ENCODE measurements at regions not wholly inside any gene's neighbourhood (a gene's known extent, or its start where the extent isn't known, plus 50 kb on each side); places are given as distances from the start of the nearest gene placed in this dataset.
"Not testable (repeated sequence)": the region's sequence is repeated elsewhere in the genome, so short reads cannot be mapped to it uniquely, and the experiment has no call there.

DNA sequence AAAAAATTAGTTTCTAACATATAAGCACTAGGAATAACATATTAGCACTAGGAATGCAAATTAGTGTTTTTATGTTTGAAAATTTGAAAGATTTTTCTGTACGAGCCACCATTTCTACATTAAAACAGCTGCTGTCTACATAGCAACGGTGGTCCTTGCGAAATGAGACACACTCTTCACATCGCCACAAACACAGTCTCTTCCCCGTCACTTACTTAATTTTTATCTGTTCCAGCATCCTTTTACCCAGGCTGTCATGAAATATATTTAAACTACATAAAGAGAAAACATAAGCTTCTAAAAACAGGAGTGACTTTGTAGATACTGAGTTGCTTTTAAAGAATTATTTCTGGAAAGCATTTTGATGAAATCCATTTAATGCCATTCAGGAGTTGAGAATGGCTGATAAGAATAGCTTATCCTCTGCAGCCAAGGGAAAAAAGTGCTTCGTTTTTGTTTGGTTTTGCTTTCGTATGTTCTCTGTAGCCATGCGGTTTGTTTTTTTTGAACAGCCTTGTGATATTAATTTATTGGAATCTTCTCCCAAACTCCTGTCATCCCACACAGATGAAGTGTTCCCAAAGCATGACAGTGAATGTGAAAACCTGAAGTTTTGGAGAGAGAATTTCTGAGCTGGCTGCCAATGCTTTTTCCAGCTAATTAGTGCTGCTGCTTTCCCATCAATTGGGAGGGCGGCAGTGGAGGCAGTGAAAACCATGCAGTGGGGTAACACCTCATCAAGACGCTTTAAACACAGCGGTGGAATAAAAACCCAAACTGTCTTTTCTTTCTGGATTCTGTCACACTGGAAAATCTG lies 603.7 kb upstream of the ADARB2 start:
- no peak for DNase-seq (ENCODE audit: low spot score)

DNA sequence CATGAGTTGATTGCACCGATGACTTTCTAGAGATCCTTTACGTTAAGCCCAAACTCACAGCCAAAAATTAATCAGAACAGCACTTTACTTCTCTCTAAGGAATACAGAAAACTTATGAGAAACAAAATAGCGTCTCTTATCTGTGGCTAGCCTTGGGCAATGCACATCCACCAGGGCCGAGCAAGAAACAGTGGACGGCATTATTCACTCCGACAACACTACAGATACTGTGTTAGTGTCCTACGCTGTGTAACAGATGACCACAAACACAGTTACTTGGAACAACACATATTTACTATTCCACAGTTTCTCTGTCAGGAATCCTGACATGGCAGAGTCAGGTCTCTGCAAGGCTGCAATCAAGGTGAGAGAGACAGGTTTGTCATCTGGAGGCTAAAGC lies 598.3 kb upstream of the ADARB2 start:
- DNase-seq (ENCODE audit: low spot score), result no peak

DNA sequence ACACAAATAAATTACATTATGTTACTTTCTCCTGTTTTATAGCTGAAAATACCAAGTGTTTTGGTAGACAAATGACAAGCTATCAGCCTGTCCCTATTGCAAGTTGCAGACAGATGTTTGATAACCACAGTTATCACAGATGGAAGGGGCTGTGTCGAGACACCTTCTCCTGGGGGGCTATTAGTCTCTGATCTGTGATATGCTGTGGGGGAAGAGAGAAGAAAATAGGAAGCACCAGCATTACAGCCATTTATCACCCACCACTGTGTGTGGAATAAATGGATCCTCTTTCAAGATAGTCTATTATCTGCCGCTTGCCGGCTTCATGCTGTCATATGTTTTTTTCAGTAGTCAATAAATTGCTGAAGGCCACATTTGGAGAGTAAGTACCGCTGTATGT lies 597.2 kb upstream of the ADARB2 start:
- DNase-seq (ENCODE audit: low spot score), result no peak

DNA sequence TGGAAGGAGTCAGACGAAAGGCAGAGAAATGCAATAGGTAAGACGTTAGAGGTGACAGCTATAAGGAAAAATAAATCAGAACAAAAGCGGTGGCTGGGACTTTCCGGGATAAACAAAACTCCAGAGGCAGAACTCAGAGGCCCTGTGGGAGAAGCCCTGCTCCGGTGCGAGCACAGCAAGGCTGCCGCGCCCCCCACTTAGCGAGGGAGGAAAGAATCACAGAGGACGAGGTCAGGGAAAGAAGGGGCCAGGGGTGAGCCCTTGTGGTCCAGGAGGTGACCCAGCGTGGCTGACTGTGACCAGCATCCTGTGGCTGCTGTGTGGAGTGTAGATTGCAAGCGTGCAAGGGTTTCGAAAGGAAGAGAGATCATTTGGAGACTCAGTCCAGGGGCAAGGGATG lies 591.8 kb upstream of the ADARB2 start:
- DNase-seq (ENCODE audit: low spot score), result no peak

DNA sequence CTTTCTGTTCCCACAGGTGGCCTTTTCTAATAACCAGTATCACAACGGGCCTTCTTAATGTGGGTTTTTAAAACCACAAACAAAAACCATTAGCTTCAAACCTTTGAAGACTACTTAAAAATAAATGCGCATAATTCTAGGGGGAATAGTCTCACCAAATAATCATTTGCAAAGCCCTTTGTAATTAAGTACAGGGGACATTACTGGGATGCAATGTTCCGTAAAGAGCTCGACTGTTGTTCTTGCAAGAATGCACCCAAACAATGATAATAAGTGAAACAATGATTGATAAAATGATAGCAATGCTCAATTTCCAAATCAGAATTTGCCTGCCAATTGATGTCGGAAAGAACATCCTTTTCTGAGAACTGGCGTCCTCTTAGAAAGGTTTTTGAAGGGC lies 589.1 kb upstream of the ADARB2 start:
- no peak for DNase-seq (ENCODE audit: low spot score)

DNA sequence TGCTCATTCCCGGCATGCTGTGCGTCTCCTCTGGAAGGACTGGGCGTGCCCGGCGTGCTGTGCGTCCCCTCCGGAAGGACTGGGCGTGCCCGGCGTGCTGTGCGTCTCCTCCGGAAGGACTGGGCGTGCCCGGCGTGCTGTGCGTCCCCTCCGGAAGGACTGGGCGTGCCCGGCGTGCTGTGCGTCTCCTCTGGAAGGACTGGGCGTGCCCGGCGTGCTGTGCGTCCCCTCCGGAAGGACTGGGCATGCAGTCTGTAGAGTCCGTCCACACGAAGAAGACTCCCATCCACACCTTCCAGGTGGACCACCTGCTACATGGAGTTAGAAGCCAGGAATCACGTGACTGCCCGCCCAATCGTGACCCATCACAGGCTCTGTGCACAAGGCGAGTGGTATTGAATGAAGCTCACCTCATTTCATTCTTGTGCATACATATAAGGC lies 577.7 kb upstream of the ADARB2 start:
- DNase-seq (ENCODE audit: low spot score), result not testable (repeated sequence)

DNA sequence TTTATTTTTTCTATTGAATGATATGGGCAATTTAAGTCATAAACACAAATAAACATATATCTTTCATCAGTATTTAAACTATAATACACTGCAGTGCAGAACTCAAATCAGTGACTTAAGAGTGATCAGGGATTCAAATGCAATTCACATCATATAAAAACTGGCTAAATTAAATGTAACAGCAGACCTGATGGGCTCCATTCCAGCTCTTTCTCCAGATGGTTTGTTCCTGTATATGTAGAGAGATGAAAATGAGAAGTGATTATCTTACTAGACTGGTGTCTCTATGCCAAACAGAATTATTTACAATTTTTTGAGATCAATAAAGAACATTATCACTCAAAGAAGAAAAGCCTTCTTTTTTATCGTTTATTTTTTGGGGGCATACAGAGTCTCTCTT lies 568.8 kb upstream of the ADARB2 start:
- no peak for DNase-seq (ENCODE audit: low spot score)

DNA sequence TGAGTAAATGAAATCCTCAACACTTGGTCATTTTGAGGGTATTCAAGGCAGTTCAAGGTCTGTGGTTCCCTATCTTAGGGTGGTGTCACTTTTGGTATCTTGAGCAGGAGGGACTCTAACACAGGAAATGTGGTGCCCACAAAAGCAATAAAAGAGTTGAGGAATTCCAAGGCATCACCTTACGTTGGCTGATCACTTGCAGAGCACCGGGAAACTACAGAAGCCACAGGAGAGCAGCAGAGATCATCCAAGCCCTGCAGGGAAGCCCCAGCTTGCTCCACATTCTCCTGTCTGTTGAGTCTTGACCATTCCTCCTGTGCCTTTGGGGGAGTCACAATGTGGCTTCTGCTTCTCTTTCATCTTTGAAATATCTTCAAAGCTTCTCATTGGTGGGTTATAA lies 565.8 kb upstream of the ADARB2 start:
- DNase-seq (ENCODE audit: low spot score), result no peak

DNA sequence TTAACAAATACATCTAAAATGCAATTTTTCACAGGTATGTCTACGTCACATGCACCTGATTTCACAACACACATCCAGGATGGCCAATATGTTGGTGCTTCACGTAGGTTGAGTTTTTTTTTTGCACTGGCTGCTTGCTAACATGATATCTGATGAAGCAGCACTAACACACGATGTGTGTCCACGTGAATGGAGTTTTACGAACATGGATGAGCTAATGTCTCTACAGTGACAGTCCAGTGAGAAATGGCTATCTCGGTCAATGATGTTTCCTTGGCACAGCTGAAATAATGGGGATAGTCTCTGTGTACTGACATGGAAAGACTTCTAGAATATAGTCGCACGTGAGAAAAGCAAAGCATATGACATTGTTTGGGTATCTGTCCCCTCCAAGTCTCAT lies 563.9 kb upstream of the ADARB2 start:
- DNase-seq (ENCODE audit: low spot score), result no peak

DNA sequence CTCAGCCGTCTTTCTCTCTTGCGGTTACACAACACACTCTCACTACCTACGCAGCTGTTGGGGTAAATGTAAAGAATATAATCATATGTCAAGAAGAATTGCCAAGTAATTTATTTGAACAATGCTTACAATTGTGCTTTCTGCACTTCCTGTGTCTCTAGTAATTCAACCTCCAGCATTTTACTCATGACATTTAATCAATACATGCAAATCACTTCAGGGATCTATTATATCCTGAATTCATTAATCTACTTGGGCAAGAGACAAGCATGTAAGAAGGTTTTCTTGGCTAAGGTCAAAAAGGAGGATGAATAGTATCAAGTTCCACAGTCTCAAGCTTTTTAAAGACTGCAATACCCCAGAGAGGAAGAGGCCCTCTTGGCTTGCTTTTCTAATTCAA lies 562.9 kb upstream of the ADARB2 start:
- no peak for DNase-seq (ENCODE audit: low spot score)

DNA sequence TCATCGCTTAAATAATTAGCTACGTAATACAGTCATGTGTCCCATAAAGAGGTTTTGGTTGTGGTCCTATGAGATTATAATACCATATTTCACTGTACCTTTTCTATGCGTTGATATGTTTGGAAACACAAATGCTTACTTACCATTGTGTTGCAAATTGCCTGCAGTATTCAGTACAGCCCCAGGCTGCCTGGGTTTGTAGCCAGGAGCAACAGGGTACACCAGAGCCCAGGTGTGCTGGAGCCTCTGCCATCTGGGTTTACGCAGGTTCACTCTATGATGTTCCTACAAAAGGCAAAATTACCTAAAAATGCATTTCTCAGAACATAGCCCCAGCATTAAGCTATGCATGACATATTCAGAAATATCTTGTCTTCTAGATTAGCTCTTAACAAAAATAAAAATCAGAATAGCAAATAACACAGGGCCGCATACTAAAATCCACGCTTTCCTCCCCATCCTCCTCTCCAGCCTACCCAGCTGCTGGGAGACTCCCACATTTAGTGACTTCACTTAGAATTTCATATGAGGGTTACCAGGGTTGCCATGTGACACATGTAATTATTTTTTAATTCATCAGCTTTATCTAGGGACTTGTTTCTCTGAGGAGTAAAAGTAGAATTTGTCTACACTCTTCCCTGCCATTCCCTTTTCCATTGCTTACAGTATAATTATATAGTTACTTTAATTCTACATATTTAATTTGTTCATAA lies 559.0 kb upstream of the ADARB2 start:
- DNase-seq (ENCODE audit: low spot score), result no peak

DNA sequence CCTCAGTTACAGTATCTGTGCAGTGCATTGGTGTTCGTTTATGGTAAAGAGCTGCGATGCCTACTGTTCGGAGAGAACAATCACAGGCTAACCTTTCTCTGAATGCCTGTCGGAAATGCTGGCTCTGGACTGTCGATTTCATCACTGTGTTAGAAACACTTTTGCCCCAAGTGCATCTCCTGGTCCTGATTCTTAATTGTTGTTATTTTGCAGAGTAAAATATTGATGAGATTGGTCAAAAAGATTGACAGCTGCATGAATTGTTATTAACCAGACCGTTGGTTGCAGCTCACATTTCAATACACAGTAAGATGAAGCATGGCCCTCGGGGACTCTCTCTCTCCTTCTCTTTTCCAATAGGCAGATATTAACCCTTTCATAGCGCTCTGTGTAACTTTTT lies 557.4 kb upstream of the ADARB2 start:
- no peak for DNase-seq (ENCODE audit: low spot score)

DNA sequence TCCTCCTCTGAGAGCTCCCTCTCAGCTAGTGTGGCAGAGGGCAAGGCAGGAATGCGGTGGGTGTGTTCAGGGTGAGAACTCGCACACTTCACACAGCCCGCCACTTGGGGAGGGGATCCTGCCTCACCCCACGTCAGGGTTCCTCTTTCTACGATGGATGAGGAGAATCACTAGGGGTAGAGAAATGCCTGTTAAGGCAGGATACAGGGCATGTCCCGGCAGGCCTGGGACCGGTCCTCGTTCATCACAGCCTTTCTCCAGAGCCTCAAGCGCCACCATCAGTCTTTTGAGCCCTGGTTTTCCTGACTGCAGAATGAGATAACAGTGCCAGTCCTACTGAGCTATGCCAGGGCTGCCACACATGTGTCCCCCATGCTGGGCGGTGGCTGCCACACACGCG lies 546.7 kb upstream of the ADARB2 start:
- DNase-seq (ENCODE audit: low spot score), result no peak

DNA sequence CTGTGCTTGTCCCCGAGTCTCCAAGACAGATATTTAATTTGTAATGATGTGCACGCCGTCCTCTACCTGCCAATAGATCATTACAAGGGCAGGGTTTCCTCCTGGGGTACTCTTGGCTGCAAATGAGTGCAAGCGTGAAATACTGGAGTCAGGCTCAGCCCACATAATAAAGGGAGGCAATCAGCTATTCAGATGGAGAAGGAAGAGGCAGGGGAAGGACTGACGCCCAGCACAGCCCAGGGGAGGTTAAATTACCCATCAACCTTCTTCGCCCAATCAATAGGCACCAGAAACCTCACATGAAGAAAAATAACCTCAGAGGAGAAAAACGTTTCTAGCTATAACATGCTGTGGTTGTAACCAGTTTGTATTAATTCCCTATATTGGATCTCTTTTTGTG lies 544.9 kb upstream of the ADARB2 start:
- DNase-seq (ENCODE audit: low spot score), result no peak

DNA sequence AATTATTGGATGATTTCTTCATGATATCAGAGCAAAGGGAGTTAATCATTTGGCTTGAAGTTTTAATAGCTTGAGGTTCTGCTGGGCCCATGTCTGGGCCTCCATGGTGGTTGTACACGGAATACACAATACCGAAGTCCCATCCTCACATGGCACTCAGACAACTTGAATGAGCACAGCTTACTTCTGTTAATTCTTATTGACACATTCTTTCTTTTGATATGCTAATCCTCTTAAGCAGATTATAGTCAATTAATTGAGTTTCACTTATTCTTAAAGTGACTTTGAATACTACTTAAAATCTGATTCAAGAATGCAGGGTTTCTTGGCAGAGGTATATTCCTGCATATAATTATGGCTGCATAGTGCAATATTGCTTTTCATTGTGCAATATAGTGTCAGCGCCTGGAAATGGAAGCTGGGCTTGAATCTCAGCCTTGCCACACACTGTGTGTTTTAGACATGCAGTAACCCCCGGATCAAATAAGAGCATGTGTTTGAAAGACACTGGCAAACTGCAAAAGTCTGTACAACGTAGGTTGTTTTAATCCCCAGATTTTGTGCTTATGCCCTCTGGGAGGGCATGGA lies 543.5 kb upstream of the ADARB2 start:
- no peak for DNase-seq (ENCODE audit: low spot score)

DNA sequence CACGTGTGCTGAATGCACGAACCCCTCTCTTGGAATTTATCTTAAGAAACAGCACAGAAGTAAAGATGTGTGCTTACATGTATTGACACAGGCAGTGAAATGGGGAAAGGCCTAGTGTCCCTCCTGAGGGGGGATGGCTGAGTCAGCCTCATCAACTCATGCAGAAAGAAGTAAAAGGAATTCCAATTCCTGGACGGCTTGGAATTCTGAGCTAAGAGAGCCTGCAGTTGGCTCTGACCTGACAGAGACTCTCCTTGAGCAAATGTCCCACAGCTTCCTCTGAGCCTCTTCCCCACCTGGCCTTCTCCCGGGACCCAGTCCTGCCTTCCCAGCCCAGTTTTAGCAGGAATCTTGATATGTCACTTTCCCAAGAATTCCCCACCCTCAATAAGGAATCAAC lies 542.4 kb upstream of the ADARB2 start:
- DNase-seq (ENCODE audit: low spot score), result no peak

DNA sequence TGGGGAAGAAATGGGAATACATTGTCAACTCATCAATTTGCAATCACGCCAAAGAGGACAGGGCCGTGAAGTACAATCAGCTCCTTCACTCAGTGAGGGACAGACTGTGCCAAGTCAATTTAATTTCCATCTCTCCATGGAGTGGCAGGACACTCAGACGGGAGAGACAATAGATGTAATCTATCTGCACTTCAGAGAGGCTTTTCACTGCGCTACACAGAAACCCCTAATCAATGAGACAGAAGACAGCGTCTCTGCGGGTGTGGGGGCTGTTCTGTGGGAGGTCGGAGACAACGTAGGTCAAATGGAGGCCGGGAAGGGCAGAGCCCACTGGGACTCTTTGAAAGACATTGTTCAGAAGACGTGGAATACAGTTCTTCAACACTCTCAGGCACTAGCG lies 541.0 kb upstream of the ADARB2 start:
- no peak for DNase-seq (ENCODE audit: low spot score)

DNA sequence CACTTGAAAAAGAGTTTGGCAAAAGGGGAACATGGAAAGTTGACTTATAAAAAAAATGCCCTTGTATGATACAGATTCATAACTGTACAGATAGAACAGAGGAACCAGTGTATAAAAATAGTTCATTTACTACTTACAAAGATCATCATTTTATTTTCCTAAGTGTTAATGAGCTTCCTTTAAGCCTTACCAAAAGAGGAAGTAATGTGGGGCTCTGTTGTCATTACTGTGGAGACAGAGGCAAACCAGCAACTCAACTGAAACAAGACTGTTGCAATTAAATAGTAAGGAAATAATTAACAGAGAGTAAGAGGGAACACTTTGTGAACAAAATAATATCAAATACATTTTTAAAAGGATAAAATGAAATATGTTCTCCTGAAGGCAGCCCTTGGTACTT lies 526.2 kb upstream of the ADARB2 start:
- no peak for DNase-seq (ENCODE audit: low spot score)

DNA sequence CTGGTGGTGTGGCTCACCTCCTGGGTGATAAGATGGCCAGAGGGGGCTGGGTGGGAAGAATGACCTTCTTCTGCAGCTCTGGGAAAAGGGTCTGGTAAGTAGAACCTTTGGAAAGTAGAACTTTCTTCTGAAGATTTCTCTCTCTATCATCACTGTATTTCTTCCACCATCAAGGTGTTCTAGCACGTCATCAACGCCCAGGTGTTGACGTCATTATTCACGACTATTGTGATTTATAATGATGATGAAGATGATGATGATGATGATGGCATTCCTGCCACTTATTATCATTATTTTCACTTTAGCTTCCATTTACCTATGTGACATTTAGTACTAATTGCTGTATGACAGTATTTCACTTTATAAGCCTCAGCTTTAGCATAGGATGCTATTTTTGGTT lies 525.6 kb upstream of the ADARB2 start:
- no peak for DNase-seq (ENCODE audit: low spot score)

DNA sequence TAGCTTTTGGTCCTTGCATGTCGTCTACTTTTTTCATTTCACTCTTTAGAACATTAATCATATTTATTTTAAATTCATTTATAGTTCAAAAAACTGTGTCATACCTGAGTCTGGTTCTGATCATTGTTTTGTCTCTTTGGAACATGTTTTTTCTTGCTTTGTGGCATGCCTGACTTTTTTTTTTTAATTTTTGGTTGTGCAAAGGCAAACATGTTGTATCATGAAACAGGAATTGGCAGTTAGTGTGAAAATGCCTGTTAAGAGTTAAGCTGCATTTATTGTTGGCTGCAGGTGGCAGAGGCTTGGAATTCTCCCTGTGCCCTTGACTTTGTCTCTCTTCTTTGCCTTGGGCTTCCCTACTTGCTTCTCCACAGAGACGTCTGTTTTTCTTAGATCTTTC lies 525.0 kb upstream of the ADARB2 start:
- no peak for DNase-seq (ENCODE audit: low spot score)

DNA sequence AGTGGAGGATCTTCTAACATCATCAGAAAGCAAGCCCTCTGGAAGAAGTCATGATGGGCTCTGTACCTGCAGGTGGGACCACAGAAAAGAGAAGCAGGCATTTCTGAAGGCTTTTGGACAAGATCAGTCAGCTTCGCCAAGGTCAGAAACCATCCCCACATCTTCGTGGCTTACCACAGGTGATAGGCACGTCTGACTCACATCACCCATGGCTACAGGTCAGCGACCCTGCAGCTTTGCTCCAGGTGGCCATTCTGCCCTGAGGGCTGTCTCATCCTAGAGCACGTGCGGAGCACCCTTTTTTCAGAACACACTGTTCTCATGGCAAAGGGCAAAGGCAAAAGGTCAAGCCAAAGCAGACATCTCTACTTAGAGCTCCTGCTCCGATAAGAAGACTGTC lies 518.9 kb upstream of the ADARB2 start:
- DNase-seq (ENCODE audit: low spot score), result no peak

DNA sequence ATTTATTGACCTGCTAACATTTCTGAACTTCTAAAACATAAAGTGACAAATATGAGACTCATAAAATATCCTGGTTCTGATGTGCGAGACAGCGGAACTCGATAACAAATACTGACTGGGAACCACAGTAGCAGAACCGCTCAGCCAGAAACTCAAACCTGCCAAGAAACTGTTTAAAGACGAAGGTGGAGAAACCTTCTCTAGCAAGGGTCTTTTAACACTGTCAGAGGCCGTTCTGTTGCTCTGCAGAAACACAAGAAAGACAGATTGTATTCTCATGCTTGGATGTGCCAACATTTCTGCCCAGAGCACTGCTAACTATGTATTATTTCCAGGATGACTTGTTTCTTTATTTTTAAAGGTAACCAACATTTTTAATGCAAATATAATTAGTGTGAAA lies 514.8 kb upstream of the ADARB2 start:
- no peak for DNase-seq (ENCODE audit: low spot score)

DNA sequence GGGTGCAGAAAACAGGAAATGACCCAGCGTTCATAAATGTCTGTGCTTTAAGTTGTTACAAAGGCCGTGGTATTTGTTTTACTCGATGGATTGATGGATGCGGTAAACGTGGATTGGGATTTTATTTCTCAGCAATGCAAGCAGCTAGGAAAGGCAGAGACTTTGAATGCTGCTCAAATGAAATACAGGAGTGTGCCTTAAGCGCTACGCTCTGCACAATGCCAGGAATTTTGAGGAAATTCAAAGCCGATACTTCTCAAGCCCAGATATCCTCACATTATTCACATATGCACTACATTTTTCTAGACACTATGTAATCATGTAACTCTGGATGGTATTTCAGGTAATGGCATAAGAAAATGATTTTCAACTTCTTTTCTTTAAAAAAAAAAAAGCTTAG lies 514.3 kb upstream of the ADARB2 start:
- no peak for DNase-seq (ENCODE audit: low spot score)
